Amniotic stem cell (primary cell): ENCODE measurements at regions not wholly inside any gene's neighbourhood (a gene's known extent, or its start where the extent isn't known, plus 50 kb on each side); places are given as distances from the start of the nearest gene placed in this dataset.

Source experiments
- DNase-seq: peaks from one replicate; lab custom pipeline; 2025; lab: John Stamatoyannopoulos, UW

GRCh38 chr7:46571996-46572395 lies 650.9 kb upstream of the IGFBP3 start:
- DNase-seq, result no peak

- no peak for DNase-seq
Measured at GRCh38 chr7:46569133-46569465, 648.0 kb upstream of the IGFBP3 start.

GRCh38 chr7:46568420-46569132 lies 647.5 kb upstream of the IGFBP3 start:
- DNase-seq, result no peak

- DNase-seq, result no peak
Measured at GRCh38 chr7:46567858-46568257, 646.8 kb upstream of the IGFBP3 start.

- DNase-seq, result no peak
Measured at GRCh38 chr7:46566097-46566774, 645.2 kb upstream of the IGFBP3 start.

- no peak for DNase-seq
Measured at GRCh38 chr7:46565253-46566096, 644.4 kb upstream of the IGFBP3 start.

GRCh38 chr7:46559194-46559832 lies 638.2 kb upstream of the IGFBP3 start:
- DNase-seq, result no peak

GRCh38 chr7:46558482-46559193 lies 637.6 kb upstream of the IGFBP3 start:
- DNase-seq, result no peak

GRCh38 chr7:46557781-46558180 lies 636.7 kb upstream of the IGFBP3 start:
- DNase-seq, result no peak

GRCh38 chr7:46557295-46557711 lies 636.2 kb upstream of the IGFBP3 start:
- no peak for DNase-seq

- no peak for DNase-seq
Measured at GRCh38 chr7:46554688-46555422, 633.8 kb upstream of the IGFBP3 start.

GRCh38 chr7:46551603-46552002 lies 630.5 kb upstream of the IGFBP3 start:
- no peak for DNase-seq

GRCh38 chr7:46550864-46551263 lies 629.8 kb upstream of the IGFBP3 start:
- DNase-seq, result no peak

GRCh38 chr7:46549892-46550639 lies 629.0 kb upstream of the IGFBP3 start:
- no peak for DNase-seq

GRCh38 chr7:46549347-46549746 lies 628.3 kb upstream of the IGFBP3 start:
- no peak for DNase-seq

GRCh38 chr7:46547044-46547443 lies 626.0 kb upstream of the IGFBP3 start:
- DNase-seq, result no peak

- no peak for DNase-seq
Measured at GRCh38 chr7:46545790-46546189, 624.7 kb upstream of the IGFBP3 start.

- DNase-seq, result peak; percentile 70
Measured at GRCh38 chr7:46544396-46545008, 623.4 kb upstream of the IGFBP3 start.

GRCh38 chr7:46542076-46542475 lies 621.0 kb upstream of the IGFBP3 start:
- DNase-seq, result no peak
